GM18870 (cell line): ENCODE measurements at regions not wholly inside any gene's neighbourhood (a gene's known extent, or its start where the extent isn't known, plus 50 kb on each side); places are given as distances from the start of the nearest gene placed in this dataset.

Experiments
- ATAC-seq: cut with Tn5 transposase; IDR thresholded peaks from one replicate; pipeline ENCODE4 v1.9.1; 2021; ENCODE audit warnings: moderate library complexity; ENCODE audit not compliant: unreplicated experiment

DNA sequence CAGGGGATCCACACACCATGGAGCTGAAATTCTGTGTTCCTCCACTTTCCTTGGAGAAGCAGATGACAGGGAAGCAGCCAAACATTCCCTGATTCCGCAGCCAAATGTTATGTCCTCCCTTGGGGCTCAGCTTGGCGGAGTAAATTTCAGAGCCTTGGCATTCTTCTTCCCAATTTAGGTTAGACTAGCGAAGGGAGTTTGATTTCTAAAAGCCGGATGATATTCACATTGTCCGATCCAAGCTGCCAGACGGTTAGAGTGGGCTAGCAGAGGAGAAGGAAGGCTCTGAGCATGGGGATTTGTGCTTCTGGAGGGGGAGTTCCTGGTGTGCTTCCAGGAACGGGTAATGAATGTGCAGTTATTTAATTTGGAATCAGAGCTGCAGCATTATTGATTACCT, 380.4 kb upstream of the EEF2KMT start:
- no peak for ATAC-seq

- ATAC-seq: no peak
Observed at GRCh38 chr16:5477251-5477650, 379.7 kb upstream of the EEF2KMT start.

DNA sequence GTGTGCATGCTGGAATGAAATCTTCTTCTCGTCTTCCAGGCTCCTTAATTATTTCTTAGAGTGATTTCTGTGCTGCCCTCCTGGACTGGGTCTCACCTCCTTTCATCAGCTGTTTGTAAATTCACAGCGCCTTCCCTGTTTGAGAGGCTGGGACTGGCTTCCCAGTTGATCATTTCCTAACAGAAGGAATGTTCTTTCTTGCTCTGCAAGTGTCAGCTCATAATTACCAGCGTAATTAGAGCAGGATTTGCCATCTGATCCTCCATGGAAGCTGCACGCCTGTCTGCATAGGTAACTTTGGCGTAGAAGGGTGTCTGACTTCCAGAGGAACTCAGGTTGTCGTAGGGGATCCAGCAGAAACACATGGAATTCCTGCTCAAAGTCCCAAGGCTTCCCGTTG, 375.0 kb upstream of the EEF2KMT start:
- no peak for ATAC-seq

DNA sequence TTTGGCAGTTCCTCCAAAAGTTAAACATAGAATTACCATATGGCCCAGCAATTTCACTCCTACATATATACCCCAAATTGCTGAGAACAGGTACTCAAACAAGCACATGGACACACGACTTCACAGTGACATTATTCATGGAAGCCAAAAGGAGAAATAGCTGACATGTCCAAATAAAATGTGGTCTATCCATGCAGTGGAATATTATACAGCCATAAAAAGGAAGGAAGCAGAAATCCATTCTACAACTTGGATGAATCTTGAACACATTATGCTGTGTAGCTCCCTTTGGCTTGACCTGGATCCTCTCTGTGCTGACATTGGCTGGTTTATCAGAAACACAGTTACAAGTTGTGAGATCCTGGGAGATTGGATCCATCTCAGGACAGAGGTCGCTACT, 370.9 kb upstream of the EEF2KMT start:
- no peak for ATAC-seq

DNA sequence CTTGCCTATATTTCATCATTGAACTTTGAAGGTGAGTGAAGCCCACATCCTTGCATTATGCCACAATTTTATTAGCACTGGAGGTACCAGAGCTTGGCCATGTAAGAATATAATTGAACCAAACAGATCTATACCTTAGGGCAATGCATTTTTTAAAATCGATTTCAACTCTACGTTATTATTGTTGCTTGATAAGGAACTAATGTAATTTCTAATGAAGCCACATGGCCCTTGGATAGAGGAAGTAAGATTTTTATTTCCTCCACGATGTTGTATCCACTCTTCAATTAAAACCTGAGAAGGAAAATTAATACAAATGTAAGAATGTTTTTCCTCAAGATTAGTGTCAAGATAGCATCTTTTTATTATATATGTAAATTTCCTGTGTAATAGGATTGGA, 370.0 kb upstream of the EEF2KMT start:
- no peak for ATAC-seq

GRCh38 chr16:5466551-5466950, 369.0 kb upstream of the EEF2KMT start:
- ATAC-seq: no peak

DNA sequence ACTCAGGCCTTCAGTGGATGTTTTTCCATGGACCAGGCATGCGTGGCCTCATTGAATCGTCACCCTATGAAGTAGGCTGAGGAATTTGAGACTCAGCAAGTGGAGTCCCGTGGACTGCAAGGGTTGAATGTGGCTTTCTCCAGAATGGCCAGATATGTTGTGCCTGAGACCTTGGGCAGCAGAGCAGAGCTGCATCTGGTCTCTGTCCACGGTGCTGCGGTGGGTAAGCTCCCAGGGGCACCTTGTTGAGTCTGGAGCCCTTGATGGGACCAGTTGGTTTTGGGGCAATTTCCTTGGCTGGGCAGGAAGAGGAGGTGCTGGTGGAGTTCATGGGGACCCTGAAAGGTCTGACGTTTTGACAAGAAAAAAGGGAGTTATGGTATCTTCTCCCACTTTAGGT, 368.1 kb upstream of the EEF2KMT start:
- no peak for ATAC-seq

DNA sequence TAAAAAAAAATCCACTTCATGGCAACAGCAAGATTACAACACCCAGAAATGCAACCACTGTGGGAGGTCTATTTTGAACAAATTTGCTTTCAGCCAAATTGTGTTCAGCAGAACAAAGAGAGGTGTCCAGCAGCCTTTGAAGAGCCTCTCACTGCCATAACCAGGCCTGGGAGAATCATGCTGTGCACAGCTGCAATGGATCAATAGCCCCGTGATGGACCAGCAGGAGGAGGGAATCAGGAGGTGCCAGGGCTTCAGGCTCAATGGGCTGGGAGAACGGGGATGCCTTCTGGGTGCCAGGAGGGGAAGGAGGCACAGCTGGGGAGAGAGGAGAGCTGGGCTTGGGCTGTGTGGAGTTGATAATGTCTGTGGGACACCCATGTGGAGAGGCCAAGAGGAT, 366.2 kb upstream of the EEF2KMT start:
- no peak for ATAC-seq

DNA sequence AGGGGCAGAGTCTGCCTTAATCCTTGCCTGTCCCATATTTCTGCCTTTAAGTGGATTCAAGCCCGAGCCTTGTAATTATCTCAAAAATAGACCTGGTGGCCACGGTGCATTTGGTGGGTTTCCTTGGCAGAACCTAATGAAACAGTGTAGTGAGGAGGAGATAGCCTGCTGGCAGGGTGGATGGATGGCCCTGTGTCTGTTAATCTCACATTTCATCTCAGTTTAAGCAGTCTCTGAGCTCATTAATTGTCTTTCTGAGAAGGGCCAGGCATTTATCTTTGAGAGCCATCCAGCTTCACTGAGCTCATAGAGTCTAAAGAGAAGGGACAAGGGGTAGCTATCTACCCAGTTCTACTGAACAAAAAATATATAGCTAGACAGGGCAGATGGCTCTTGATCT, 364.0 kb upstream of the EEF2KMT start:
- ATAC-seq: no peak

DNA sequence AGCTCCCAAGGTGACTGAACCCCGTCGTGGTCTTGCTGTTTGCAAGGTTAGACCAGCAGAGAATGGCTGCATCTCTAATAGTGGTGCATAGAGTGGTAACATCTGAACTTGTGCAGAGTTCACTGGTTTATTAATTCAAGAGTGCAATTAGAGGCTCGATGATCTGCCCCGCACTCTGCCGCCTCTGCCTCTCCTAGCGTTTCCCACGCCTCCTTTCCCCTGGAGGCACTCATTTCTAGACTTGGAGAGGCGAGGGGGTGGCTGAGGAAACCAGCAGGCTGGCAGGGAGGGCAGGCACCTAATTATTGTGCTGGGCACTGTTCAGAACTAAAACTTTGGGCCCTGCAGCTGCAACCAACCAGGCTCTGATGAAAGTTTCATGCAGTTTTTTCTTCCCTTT, 363.5 kb upstream of the EEF2KMT start:
- no peak for ATAC-seq

- no peak for ATAC-seq
Observed at GRCh38 chr16:5460701-5461100, 363.1 kb upstream of the EEF2KMT start.

DNA sequence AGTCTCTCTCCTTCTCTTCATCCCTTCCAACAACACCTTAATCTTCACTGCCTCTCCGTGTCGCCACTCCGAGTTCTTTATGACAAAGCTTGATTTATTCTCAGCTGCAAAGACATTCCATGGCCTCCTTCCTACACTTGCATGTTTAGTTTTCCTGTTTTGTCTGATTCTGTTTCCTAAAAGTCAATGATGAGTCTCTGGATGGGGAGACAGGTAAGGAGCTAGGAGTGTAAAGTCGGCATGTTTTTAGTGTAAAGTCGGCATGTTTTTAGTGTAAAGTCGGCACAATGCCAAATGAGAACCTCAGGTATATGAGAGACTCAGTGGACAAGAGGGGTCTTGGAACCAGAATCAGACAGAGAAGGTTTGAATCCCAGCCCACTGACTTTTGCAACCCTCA, 362.3 kb upstream of the EEF2KMT start:
- ATAC-seq: no peak

DNA sequence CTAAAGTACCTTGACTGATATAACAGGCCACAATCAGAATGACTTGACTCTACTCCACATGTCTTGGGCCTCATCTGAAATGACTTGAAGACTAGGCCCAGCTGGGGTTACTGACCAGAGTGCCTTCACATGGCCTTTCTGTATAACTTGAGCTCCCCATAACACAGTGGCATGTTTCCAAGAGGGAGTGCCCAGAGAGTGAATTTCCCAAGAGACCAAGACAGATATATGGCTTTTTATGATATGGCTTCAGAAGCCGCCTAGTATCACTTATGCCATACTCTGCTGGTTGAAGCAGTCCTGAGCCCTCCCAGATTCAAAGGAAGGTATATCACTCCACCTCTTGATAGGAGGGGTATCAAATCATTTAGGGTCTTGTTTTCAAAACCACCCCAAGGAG, 357.5 kb upstream of the EEF2KMT start:
- ATAC-seq: no peak

DNA sequence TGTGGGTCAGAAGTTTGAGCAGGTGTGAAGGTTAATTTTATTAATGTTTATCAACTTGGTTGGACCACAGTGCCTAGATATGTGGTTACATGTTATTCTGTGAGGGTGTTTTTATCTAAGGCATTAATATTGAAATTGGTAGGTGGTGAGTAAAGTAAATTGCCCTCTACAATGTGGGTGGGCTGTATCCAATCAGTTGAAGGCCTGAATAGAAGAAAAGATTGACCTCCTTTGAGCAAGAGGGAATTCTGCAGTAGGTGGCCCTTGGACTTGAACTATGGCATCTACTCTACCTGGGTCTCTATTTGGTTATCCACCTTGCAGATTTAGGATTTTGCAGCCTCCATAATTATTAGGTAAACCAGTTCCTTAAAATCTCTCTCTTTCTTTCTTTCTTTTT, 356.8 kb upstream of the EEF2KMT start:
- no peak for ATAC-seq

DNA sequence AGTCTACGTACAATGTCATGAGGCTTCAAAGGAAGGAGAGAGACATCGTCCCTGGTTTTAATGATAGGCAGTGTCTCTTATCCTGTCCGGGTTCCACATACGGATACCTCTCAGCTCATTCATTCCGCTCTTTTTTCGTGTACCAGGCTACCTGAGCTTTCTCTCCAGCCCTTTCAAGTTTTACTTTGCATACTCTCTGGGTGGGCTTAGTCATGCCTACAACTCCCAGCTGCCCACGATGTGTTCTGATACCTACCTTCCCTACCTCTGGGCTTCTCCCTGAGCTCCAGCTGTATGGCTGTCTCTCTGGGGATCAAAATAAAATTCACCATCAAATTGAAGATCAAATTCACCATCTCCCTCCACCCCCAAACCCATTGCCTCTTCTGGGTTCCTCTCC, 354.0 kb upstream of the EEF2KMT start:
- ATAC-seq: no peak

- ATAC-seq: no peak
Observed at GRCh38 chr16:5450409-5451104, 353.0 kb upstream of the EEF2KMT start.

- ATAC-seq: no peak
Observed at GRCh38 chr16:5449901-5450300, 352.3 kb upstream of the EEF2KMT start.

DNA sequence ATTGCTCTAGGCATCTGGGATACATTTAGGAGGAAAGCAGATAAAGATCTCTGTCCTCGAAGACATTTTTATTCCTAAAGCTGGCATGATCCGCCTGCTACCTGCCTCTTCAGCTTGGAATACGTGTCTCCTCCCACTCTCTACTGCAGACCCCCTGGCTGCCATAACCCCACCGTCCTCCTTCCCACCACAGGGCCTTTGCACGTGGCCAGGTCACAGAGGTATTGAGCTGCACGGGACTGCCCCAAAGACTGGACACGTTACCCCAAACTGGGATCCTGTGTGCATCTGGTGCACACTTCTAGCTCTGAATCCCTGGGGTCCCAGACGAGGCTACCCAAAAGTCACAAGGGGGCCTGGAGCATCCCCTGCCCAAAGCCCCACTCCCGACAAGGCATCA, 351.2 kb upstream of the EEF2KMT start:
- no peak for ATAC-seq

DNA sequence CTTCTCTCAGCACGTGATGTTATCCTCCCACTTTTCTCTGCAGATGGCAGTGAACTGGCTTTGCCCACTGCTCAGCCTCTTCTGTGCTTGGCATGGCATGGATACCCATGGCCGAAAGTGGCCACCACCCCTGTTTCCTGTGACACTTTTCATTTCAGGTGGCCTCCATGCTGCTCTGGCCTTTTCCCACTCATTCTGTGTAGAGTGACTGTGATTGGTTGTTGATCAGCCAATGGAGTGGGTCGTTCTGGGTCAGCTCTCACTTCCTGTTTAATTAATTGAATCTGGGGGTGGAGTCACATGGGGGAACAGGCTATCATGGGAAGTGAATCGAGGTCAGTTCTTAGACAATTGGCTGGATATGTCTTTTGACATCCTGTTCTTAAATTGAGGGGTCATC, 350.1 kb upstream of the EEF2KMT start:
- ATAC-seq: no peak

- ATAC-seq: no peak
Observed at GRCh38 chr16:5446623-5447240, 349.1 kb upstream of the EEF2KMT start.

- no peak for ATAC-seq
Observed at GRCh38 chr16:5444189-5444588, 346.6 kb upstream of the EEF2KMT start.

DNA sequence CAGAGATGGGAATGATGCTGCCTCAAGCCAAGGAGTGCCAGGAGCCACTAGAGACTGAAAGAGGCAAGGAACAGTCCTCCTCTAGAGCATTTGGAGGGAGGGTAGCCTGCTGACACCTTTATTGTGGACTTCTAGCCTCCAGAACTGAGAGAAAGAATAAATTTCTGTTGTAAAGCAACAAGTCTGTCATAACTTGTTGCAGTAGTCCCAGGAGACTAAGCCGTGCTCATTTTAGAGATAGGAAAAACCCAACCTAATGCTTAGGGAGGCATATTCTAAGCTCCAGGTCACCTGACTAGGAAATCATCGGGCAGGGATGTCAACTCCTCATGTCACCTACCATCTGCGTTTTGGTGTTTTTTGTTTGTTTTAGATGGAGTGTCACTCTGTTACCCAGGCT, 345.4 kb upstream of the EEF2KMT start:
- no peak for ATAC-seq

DNA sequence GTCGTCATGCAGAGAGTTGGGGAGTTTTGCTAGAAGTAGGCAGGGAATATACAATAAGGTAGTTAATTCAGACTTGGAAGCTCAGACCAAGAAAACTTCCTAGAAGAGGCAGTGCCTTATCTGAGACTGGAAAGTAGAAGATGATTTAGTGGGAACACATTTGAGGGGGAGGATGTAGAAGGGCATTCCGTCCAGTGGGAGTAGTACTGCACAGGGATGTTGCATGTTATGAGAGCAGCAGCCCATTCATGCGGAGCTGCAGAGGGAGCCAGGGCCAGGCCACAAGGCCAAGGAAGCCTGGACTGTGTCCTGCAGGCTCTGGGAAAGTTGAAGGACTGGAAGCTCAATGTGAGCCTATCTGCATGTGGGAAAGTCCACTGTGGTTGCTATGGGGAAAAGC, 344.5 kb upstream of the EEF2KMT start:
- ATAC-seq: no peak
